ENCODE measurements at regions not wholly inside any gene's neighbourhood (a gene's known extent, or its start where the extent isn't known, plus 50 kb on each side); places are given as distances from the start of the nearest gene placed in this dataset.
A peak's percentile ranks its signal among the peaks of the same experiment; 100 is the strongest.

DNA sequence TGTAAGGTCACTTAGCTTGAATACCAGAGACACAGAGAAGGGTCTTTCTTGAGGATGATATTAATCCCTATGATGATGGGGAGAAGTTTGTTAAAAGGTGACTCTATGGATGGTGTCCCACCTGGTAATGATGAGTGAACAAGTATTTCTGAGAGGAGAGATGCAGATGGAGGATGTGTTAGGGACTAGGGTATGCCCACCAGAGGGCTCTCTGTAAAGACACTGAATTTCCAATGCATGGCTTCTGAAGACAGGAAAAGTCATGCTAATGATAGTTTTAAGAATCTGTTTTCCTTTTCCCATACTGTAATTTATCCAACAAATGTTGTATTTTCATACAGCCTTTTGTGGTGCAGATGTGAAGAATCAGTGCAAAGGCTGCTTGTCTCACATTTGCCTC lies 1250.9 kb upstream of the CELF2 start:
- Histone ChIP-seq H3K4me2 (ENCODE audit: low read length) (no peak overlapping the region), H3K4me1 (ENCODE audit: insufficient read depth, low read length) (peaks cover 16% of the 10 kb centered on the region), H3K27ac (ENCODE audit: low read depth, low read length) (no peak overlapping the region), H3K9ac (ENCODE audit: low read length) (no peak overlapping the region), H3K4me3 (ENCODE audit: insufficient read depth, low read depth, low read length) (no peak overlapping the region), H3K36me3 (ENCODE audit: insufficient read depth, low read length) (no peaks in the 10 kb centered on the region), H3K27me3 (ENCODE audit: insufficient read depth, low read length) (no peaks in the 10 kb centered on the region), H3K9me3 (ENCODE audit: insufficient read depth, low read depth, low read length) (no peaks in the 10 kb centered on the region), H4K20me1 (ENCODE audit: insufficient read depth, low read length) (no peaks in the 10 kb centered on the region), H3K79me2 (ENCODE audit: insufficient read depth, low read length) (no peaks in the 10 kb centered on the region), H2AFZ (ENCODE audit: low read depth, low read length) (no peak overlapping the region)
- H3K4me1 Mint-ChIP-seq (ENCODE audit: low read depth, unreplicated experiment), result peaks cover 7% of the 10 kb centered on the region
- no peak for TF ChIP-seq EZH2 (IDR thresholded peaks at IDR 0.05; ENCODE audit: insufficient read depth, low read length)
- TF ChIP-seq, protein P1, sequence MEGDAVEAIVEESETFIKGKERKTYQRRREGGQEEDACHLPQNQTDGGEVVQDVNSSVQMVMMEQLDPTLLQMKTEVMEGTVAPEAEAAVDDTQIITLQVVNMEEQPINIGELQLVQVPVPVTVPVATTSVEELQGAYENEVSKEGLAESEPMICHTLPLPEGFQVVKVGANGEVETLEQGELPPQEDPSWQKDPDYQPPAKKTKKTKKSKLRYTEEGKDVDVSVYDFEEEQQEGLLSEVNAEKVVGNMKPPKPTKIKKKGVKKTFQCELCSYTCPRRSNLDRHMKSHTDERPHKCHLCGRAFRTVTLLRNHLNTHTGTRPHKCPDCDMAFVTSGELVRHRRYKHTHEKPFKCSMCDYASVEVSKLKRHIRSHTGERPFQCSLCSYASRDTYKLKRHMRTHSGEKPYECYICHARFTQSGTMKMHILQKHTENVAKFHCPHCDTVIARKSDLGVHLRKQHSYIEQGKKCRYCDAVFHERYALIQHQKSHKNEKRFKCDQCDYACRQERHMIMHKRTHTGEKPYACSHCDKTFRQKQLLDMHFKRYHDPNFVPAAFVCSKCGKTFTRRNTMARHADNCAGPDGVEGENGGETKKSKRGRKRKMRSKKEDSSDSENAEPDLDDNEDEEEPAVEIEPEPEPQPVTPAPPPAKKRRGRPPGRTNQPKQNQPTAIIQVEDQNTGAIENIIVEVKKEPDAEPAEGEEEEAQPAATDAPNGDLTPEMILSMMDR (IDR thresholded peaks at IDR 0.05; ENCODE audit: insufficient read depth, low read depth, low read length), result no peak
- no peak overlapping the region for H3K4me3 Mint-ChIP-seq (ENCODE audit: unreplicated experiment)
- no peaks in the 10 kb centered on the region for H3K36me3 Mint-ChIP-seq (ENCODE audit: low read depth, unreplicated experiment)
- H3K9me3 Mint-ChIP-seq (ENCODE audit: unreplicated experiment), result no peaks in the 10 kb centered on the region
- no peaks in the 10 kb centered on the region for H3K27me3 Mint-ChIP-seq (ENCODE audit: low read depth, unreplicated experiment)
- DNase-seq (ENCODE audit: low read depth) (no peak), FAIRE-seq (no peak)
- no peak overlapping the region for H3K27ac Mint-ChIP-seq (ENCODE audit: unreplicated experiment)

DNA sequence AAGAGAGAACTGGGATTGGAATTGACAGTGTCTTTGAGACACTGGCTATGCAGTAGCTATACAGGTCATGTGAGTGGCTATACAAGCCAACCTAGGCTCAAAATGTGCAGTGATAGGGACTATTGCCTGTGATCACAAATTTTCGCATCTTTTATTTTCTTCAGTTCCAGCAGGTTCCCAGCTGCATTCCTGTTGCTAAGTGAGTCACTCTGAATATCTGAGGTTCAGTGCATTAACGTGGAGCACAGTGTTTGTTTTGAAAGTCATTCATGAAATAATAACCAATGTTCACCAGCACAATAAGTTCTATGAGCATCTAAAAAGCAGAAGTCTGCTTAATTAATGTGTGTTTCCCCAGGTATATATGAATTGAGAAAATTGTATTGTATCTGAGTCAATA lies 1236.0 kb upstream of the CELF2 start:
- no peak overlapping the region for H3K27ac Mint-ChIP-seq (ENCODE audit: unreplicated experiment)
- no peaks in the 10 kb centered on the region for H3K36me3 Mint-ChIP-seq (ENCODE audit: low read depth, unreplicated experiment)
- H3K4me3 ChIP-seq (ENCODE audit: insufficient read depth, low read depth, low read length), result no peak overlapping the region
- no peak overlapping the region for H3K4me3 Mint-ChIP-seq (ENCODE audit: unreplicated experiment)
- TF ChIP-seq, protein P1 (IDR thresholded peaks at IDR 0.05; ENCODE audit: insufficient read depth, low read depth, low read length), result no peak
- TF ChIP-seq EZH2 (IDR thresholded peaks at IDR 0.05; ENCODE audit: insufficient read depth, low read length), result no peak
- no peak overlapping the region for H3K27ac ChIP-seq (ENCODE audit: low read depth, low read length)
- no peak overlapping the region for H2AFZ ChIP-seq (ENCODE audit: low read depth, low read length)
- H3K27me3 ChIP-seq (ENCODE audit: insufficient read depth, low read length), result no peaks in the 10 kb centered on the region
- H4K20me1 ChIP-seq (ENCODE audit: insufficient read depth, low read length), result no peaks in the 10 kb centered on the region
- no peaks in the 10 kb centered on the region for H3K79me2 ChIP-seq (ENCODE audit: insufficient read depth, low read length)
- H3K9me3 ChIP-seq (ENCODE audit: insufficient read depth, low read depth, low read length), result no peaks in the 10 kb centered on the region
- DNase-seq (ENCODE audit: low read depth), result peak; percentile 49
- no peak for FAIRE-seq
- H3K27me3 Mint-ChIP-seq (ENCODE audit: low read depth, unreplicated experiment), result no peaks in the 10 kb centered on the region
- H3K9ac ChIP-seq (ENCODE audit: low read length), result no peak overlapping the region
- H3K4me2 ChIP-seq (ENCODE audit: low read length), result peak overlapping the region; percentile 31
- H3K4me1 ChIP-seq (ENCODE audit: insufficient read depth, low read length), result peaks cover 19% of the 10 kb centered on the region
- H3K36me3 ChIP-seq (ENCODE audit: insufficient read depth, low read length), result no peaks in the 10 kb centered on the region
- no peaks in the 10 kb centered on the region for H3K9me3 Mint-ChIP-seq (ENCODE audit: unreplicated experiment)
- peaks cover 24% of the 10 kb centered on the region for H3K4me1 Mint-ChIP-seq (ENCODE audit: low read depth, unreplicated experiment)

DNA sequence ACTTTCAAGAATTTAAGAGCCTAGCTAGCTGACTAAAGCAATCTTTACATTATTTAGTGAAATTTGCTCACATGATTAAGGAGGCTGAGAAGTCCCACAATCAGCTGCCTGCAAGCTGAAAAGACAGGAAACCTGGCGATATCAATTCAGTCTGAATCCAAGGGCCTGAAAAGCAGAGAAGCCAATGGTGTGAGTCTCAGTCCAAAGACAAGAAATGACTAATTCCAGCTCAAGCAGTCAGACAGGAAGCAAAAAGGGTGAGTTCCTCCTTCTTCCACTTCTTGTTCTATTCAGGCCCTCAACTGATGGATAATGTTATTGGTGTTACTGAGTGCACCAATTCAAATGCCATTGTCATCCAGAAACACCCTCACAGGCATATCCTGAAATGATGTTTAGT lies 1231.6 kb upstream of the CELF2 start:
- no peaks in the 10 kb centered on the region for H3K9me3 Mint-ChIP-seq (ENCODE audit: unreplicated experiment)
- FAIRE-seq (peak; percentile 43), DNase-seq (ENCODE audit: low read depth) (peak; percentile 73)
- Histone ChIP-seq H3K9me3 (ENCODE audit: insufficient read depth, low read depth, low read length) (no peaks in the 10 kb centered on the region), H3K9ac (ENCODE audit: low read length) (peak overlapping the region; percentile 43), H3K4me3 (ENCODE audit: insufficient read depth, low read depth, low read length) (no peak overlapping the region), H3K4me2 (ENCODE audit: low read length) (peak overlapping the region; percentile 60), H3K27me3 (ENCODE audit: insufficient read depth, low read length) (no peaks in the 10 kb centered on the region), H3K36me3 (ENCODE audit: insufficient read depth, low read length) (no peaks in the 10 kb centered on the region), H4K20me1 (ENCODE audit: insufficient read depth, low read length) (no peaks in the 10 kb centered on the region), H3K27ac (ENCODE audit: low read depth, low read length) (peak overlapping the region; percentile 75), H3K79me2 (ENCODE audit: insufficient read depth, low read length) (no peaks in the 10 kb centered on the region), H3K4me1 (ENCODE audit: insufficient read depth, low read length) (peaks cover 26% of the 10 kb centered on the region), H2AFZ (ENCODE audit: low read depth, low read length) (peak overlapping the region; percentile 21)
- no peak for TF ChIP-seq EZH2 (IDR thresholded peaks at IDR 0.05; ENCODE audit: insufficient read depth, low read length)
- TF ChIP-seq, protein P1 (IDR thresholded peaks at IDR 0.05; ENCODE audit: insufficient read depth, low read depth, low read length), result no peak
- H3K4me1 Mint-ChIP-seq (ENCODE audit: low read depth, unreplicated experiment), result peaks cover 26% of the 10 kb centered on the region
- H3K27ac Mint-ChIP-seq (ENCODE audit: unreplicated experiment), result peak overlapping the region; percentile 69
- H3K4me3 Mint-ChIP-seq (ENCODE audit: unreplicated experiment), result no peak overlapping the region
- H3K27me3 Mint-ChIP-seq (ENCODE audit: low read depth, unreplicated experiment), result no peaks in the 10 kb centered on the region
- H3K36me3 Mint-ChIP-seq (ENCODE audit: low read depth, unreplicated experiment), result no peaks in the 10 kb centered on the region
